Activated CD4-positive, alpha-beta T cell treated with anti-CD3 and anti-CD28 coated beads, Interleukin-2, amount 50 U/mL, for 1 hour (primary cell): ENCODE measurements at regions not wholly inside any gene's neighbourhood (a gene's known extent, or its start where the extent isn't known, plus 50 kb on each side); places are given as distances from the start of the nearest gene placed in this dataset.

Source experiments
- DNase-seq: peaks from one replicate; pipeline ENCODE4 v3.0.0-alpha.2; 2020

DNA sequence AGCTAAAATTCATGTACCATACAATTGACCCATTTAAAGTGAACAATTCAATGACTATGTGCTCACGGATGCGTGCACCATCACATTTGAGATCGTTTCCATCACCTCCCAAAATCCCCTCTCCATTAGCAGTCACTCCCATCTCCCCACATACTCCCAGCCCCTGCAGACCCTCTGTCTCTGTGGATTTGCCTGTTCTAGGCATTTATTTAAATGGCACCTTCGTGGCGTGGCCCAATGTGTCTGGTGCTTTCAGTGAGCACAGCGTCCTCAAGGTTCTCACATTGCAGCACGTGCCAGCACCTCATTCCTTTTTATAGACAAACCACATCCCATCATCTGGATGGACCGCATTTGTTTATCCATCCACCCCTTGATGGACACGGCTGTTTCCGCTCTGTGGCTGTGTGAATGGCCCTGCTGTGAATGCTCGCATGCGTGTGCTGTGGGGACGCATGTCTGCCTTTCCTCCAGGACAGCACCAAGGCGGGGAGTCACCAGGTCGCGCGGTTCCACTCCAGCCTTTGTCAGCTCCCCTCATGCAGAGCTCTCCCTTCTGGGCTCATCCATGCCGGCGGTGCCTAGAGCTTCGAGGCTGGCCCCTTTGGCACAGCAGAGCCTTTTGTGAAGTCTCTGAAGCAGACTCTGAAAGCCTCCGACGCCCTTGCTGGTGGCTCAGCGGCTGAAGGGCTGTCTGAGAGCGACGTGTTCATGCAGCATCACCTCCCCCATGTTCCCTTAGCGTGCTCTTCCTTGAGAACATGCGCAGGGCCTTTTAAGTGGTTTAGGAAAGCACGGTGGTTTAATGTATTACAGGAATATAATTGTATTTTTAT lies 184.4 kb downstream of the KIF26A start:
- DNase-seq = no peak

DNA sequence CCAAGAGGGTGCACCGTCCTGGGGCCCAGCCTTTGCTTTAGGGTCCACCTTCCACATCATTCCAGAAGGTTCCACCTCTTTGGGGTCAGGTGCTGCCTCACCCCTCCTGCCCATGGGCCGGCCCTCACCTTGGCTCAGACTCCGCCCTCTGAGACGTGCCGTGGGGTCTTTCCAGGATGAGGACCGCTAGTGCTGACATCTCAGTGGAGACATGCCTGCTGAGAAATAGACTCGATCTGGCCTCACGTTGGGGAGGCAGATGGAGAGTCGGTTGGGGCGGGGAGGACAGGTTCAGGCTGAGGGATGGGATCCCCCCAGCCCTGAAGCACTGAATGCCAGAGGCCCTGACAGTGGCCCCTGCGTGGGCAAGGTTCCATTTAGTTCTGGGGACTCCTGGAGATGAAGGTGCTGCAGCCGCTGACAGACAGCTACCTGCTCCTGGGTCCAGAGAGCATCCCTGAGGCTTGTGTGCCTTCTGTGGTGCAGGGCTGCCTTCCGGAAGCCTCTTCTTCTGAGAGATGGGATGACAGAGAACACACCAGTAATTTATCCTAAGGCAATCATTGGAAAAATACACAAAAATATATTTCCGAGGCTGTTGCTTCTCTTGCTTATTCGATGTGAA lies 185.3 kb downstream of the KIF26A start:
- DNase-seq = no peak

DNA sequence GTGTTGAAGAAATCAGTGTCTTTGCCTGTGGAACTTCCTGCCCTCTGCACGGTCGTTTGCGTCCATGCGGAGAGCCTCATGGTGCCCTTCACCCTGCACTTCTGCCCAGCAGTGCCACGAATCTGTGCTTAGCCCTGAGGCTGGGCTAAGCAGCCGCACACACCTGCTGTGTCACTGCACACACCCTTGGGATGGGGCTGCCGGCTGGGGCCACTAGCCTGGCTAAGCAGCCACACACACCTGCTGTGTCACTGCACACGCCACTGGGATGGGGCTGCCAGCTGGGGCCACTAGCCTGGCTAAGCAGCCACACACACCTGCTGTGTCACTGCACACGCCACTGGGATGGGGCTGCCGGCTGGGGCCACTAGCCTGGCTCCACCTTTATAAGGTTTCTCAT lies 188.5 kb downstream of the KIF26A start:
- no peak for DNase-seq

DNA sequence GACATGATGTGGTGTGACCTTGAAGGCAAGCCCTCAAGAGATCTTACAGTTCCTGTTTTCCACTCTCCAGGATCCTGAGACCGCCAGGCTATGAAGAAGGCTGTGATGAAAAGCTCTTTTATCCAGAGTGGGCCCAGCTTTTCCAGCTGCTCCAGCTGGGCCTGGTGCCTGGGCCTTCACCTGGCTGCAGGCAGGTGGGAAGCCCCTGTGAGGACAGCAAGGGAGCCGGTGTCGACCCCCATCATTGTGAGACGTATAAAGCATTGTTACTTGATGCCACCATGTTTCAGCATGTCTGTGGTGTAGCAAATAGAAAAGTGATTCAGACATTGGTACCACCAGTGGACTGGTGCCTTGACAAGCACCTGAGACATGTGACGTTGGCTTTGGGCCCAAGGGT lies 190.2 kb downstream of the KIF26A start:
- no peak for DNase-seq

DNA sequence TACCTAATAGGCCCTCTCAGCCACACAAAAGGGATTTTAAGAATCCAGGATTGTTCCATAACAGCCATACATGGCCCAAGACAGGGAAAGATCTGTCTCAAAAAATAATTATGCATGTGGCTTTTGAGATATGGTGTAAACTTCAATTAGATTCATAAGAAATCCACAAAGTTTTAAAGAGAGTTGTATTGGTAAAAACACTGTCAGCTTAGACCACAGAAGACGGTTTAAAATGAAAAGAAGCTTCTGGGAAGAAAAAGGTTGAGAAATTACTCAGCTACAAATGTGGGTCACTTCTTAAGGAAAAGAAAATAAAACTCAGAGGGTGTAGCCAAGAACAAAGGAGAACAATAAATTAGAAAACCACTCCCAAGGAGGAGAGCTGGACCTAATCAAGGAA lies 191.4 kb downstream of the KIF26A start:
- no peak for DNase-seq

DNA sequence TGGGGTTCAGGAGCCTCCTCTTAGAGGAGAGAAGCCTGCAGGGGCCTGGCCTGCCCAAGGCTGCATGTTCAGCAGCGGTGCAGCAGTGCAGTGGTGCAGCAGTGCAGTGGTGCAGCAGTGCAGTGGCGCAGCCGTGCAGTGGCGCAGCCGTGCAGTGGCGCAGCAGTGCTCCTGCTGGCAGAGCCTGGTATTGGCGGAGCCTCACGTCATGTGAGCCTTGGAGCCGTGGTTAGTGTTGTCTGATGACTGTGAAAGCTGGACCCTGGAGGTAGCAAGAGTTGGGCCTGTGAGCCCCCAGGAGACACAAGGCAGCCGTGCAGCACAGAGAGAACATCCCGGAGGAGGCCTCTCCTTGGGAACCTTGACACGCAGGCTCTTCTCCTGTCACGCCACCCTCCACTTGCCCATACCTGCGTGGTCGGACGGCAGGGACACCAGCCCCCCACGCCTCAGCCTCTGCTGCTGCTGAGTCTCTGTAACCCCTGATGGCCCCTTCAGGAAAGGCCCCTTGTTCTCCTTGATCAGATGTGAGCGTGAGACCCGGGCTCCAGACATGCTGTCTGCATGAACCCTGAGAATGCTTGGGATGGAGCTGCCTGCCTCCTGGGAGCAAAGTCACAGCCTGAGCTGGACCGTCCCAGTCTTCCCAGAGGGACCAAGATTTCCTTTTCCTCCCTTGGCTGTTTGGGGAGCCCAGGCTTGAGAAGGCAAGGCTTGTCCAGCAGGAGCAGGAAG lies 193.7 kb downstream of the KIF26A start:
- no peak for DNase-seq

DNA sequence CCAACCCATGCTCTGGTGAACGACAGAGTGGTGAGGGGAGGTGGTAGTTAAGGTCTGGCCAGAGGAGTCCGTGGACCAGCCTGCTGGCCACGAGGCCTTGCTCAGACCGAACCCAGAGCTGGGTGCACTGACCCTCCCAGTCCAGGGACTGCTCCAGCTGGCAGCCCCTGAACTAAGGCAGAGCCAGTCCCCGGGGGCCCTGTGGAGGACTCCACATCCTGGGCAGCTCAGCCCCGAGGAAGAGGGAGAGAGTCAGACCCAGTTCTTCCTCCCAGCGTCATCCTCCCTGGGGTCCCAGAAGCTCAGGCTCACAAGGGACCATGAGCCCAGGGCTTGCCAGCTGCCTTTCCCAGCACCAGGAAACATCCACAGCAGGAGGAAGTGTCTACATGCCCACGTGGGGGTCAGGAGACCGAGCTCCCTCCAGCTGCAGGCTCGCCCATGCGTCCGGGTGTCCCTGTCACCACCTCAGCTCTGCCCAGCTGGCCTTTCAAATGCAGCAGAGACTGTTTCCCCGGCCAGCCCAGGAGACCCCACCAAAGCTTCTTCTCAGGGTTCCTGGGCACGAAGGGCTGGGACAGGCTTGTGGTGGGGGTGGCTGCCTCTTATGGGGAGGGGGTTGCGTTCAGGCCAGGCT lies 194.4 kb downstream of the KIF26A start:
- DNase-seq = no peak

DNA sequence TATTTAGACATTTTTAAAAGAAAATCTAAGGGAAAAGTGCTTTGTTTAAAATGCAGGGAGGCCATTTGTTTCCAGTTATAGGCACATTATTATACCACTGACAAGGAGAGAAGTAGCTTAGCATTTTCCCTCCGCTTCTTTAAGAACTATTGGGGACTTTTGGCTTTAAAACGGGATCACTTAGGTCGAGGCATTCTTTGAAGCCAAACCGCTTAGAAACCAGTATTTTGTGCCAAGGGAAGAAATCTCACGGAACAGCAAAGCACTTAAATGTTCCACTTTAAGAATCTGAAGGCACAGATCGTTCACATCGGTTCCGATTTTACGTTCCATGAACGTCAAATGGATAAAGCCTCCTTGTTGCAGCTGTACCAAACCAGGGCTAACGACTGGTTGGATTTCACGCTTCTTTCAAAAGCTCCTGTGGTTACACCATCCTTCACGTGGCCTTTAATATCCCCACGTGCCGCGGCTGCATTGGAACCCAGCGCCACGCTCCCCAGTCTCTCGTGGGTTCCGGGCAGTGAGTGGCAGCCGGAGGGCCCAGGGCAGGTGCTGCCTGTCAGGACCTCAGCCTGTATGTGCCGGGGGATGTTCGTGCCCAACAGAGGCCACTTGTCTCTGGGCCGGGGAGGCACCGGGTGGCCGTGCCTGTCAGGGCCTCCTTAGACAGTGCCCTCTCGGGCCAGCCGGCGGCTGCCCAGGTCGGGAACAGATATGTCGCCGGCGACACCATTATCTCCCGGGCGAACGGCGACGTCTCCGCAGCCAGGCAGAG lies 195.4 kb downstream of the KIF26A start:
- no peak for DNase-seq

DNA sequence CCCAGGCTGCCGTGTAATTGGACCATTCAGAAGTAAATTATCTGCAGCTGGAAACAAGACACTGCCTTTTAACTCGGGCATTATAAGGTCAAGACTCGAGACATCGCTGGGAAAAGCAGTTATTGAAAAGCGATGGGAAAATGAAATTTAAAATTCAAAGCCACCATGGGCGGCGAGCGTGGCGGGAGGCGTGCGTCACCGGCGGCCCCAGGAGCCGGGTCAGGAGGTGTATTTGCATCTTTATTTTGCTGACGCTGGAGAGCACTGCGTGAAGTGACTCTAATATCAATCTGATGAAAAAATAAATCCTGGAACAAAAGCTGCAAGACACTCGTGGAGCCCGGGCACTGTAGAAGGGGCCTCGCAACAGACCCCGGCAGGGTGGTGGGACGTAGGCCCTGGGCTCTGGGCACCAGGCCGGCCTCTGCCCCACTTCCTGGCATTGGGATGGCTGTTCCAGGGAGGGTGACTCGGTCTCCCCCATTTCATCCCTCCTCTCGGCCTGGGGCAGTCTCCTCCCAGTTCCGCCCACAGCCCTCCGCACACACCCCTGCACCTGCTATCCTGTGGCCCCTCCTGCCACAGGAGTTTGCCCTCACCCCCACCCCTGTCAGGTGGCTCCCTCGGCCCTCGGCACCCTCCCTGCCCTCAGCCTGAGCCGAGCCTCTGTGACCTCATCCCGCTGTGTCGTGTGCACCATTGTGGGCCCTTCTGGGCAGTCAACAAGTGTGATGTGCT lies 196.2 kb downstream of the KIF26A start:
- DNase-seq = no peak

DNA sequence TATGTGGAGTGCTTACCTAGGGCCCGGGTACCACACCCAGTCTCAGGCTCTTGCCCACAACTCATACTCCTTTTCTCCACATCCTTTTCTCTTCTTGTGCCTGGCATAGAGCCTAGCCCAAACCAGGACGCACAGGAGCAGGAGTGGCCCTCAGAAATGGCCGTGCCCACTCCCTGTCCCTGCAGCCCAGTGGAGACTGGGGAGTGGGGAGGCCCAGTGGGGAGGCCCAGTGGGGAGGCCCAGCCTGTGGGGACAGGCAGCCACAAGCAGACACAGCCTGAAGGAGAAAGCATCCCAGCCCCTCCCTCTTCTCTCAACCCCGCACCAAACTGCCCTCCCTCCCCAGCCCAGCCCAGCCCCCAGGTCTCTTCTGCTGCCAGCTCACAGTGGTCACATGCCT lies 196.8 kb downstream of the KIF26A start:
- no peak for DNase-seq

DNA sequence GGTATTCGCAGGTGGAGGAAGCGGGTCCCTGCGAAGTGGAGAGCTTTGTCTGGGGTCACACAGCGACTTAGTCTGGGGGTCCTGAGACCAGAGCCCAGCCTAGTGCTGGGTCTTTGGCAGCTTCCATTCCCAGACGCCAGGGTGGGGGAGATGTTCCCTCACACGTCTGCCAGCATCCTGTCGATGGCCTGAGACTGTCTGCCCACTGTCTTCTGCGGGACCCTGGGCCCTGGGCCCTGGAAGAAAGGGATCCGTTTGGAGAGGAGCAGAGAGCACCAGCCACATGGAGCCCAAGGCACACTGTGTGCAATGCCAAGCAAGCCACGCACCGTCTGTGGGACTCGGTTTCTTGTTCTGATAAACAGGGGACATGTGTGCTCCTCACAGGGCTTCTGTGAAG lies 197.2 kb downstream of the KIF26A start:
- no peak for DNase-seq

DNA sequence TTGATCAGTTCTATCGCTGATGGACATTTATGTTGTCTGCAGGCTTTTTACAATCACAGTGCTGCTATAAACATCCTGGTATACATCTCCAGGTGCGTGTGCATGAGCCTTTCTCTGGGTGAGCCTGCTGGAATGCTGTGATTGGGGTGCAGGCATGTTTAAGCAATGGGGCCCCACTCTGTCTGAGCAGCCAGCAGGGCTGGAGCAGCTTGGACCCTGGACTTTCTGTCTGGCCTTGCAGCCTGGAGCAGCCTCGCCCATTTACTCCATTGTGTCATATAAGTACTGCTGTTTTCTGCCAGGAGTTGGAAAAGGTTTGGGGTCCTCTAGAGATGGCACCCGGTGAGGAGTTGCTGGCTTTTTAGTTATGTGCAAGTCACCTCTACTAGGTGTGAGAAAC lies 199.0 kb downstream of the KIF26A start:
- DNase-seq = no peak

DNA sequence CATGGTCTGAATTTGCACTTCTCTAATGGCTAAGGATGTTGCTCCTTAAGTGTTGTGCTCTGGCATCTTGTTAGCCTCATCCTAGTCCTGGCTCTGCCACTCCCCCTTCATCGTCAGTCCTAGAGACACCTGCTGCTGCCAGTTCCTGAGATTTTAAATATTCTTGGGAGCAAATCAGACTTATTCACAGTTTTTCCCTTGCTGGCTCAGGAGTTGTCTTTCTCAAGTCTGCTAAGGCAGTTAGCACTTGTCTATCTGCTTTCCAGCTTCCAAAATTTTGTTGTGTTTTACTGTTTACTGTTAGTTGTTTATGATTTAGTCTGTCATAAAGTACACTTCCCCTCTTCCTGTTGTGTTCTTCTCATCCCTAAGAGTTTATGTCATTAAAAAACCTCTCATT lies 201.0 kb downstream of the KIF26A start:
- DNase-seq = no peak

DNA sequence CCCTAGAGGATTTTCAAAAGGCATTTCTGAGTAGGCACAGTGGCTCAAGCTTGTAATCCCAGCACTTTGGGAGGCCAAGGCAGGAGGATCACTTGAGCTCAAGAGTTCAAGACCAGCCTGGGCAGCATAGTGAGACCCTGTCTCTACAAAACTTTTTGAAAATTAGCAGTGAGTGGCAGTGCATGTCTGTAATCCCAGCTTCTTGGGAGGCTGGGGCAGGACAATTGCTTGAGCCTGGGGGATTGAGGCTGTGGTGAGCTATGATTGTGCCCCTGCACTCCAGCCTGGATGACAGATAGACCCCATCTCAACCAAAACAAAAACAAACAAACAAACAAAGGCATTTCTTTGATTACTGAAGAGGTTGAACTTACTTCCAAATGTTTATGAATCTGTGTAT lies 201.4 kb downstream of the KIF26A start:
- DNase-seq = no peak

DNA sequence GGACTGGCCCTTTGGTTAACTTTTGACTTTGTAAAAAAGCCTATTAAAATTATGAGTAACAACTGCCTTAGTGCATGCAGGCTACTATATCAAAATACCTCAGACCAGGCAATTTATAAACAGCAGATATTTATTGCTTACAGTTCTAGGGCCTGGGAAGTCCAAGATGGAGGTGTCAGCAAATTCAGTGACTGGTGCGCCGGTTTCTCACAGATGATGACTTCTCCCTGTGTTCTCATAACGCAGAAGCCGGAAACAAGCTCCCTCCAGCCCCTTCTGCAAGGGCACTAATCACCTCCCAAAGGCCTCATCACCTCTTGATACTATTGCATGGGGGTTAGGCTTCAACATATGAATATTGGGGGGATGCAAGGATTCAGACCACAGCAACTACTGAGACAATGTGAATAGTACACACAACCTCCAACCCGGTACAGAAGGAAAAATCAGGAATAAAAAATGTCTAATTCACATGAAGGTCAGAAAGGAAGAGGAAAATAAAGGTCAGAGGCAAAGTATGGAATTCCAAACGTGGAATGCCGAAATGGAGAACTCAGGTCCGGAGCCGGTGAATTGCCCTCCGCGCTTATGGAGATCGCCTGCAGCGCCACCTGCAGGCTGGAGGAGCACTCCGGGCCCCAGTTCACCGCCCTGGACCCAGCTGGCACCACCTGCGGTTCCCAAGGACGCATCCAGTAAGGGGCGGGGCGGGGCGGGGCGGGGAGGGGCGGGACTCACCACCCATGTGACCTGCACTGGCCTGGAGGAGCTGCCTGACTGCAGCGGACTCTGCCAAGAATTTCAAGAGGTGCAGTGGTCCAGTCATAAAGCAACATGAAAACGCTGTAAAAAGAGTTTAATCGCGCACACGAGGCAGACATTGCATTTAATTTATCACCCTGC lies 203.4 kb downstream of the KIF26A start:
- DNase-seq = no peak

DNA sequence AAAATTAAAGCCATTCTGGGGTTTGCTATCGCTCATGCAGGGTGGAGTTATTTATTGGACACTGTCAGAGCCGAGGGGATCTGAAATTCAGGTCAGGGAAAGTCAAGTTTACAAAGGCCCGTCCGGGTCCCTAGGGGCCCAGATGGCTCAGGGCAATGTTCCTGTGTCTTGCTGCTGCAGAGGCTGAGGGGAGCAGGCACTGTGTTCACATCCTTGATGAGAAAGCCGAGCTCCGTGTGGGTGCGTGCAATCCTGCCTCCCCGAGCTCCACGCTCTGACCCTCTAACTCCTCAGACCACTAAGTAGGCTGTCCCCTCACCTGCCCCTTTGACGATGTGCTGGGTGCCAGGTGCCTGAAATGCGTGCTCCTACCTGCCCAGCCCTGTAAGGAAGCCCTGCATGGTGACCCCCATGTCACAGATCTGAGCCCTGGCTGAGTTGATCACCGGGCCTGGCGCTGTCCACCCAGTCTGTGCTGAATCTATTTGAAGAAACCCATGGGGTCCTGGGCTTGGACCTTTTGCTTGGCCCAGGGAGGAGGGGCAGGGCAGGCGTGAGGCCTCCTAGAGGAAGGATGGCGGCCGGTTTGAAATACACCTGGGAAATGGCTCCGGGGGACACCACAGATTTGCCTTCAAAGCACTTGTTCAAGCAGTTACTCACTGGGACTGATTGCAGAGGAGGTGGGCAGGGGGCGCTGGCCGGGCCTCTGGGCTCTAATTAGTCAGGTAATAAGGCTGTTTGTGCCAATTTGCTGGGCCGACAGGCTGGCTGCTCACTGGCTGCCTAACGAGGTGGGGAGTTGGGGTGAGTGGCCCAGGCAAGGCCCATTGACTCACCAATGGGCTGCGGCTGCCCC lies 204.3 kb downstream of the KIF26A start:
- no peak for DNase-seq

DNA sequence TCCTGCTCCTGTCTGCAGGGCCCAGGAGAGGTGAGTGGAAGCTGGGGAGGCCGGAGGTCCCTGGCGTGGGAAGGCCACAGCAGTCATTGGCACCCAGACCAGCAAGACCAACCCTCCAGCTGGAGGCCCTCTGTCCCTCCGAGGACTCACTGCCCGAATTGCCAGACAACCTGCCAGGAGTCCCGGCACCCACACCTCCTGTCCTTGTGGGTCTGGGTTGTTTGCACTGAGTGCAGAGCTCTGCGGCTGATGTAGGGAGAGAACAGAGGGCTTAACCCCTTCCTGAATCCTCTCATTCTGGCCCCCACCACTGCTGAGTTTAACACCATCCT lies 204.9 kb downstream of the KIF26A start:
- no peak for DNase-seq

DNA sequence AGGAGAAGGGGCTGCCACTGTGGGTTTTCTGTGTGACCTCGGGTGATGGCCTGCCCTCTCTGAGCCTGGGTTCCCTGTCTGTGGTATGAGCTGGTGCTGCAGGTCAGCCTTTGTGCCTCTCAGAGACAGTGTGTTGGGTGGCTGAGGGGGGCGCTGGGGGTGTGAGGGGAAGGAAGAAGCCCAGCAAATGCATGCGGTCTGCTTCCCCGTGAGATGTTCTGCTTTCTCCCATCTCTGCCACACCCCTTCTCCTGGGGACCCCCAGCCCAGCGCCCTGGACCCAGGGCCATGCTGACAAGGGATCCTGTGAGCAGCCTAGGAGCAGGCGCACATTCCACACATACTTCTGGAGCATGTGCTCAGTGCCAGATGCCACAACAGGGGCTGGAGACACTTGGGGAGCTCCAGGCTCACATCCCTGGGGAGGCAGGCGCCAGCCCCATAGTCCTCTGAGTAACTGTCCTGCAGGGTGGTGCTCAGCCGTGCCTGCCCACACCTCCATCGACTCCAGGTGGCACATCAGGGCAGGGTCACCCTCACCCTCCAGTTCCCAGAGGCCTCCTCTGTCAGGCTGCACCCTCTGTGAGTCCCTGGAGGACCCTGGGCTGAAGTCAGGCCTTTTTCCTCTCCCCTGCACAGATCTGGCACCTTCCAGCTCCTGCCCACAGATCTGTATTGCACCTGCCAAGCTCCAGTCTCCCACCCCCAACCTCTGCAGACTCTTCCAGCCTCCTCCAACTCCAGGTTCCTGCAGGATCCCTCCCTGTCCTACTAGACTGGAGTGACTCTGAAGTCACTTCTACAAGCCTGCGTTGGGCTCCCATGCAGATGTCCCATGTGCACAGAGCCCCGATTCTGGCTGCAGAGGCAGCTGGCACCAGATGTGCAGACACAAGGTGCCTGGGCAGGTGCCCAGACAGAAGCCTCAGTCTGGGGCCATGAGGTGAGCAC lies 205.6 kb downstream of the KIF26A start:
- no peak for DNase-seq
